ENCODE measurements at regions not wholly inside any gene's neighbourhood (a gene's known extent, or its start where the extent isn't known, plus 50 kb on each side); places are given as distances from the start of the nearest gene placed in this dataset.

GRCh38 chr20:17824676-17825251, 125.0 kb downstream of the BANF2 start:
- Histone ChIP-seq H3K14ac (ENCODE audit: insufficient read length) (no peak overlapping the region), H2BK12ac (ENCODE audit: low read depth, low read length) (no peak overlapping the region), H2AFZ (ENCODE audit: low read length) (no peak overlapping the region), H3K27ac (ENCODE audit: low read depth, low read length) (no peak overlapping the region), H4K5ac (ENCODE audit: insufficient read length, low read depth, low read length) (no peak overlapping the region), H3K23ac (ENCODE audit: insufficient read length) (no peak overlapping the region), H2BK5ac (ENCODE audit: low read depth, low read length) (no peak overlapping the region), H2BK120ac (replicated peaks; ENCODE audit: low read depth, low read length) (no peak overlapping the region), H3K18ac (ENCODE audit: extremely low read depth, low read length) (no peak overlapping the region), H4K91ac (replicated peaks; ENCODE audit: insufficient read length, low read length) (no peak overlapping the region), H4K8ac (ENCODE audit: extremely low read depth, insufficient read depth, low read length) (no peak overlapping the region), H3K4me3 (ENCODE audit: extremely low read depth in 1 of 4, insufficient read depth in 2 of 4, low read depth in 3 of 4, low read length in 4 of 4) (no peak overlapping the region), H3K4ac (replicated peaks; ENCODE audit: insufficient read length, low read depth, low read length) (no peak overlapping the region), H3K9me3 (ENCODE audit: insufficient read depth in 2 of 2, low read depth in 1 of 2, low read length in 1 of 2) (no peaks in the 10 kb centered on the region), H3K79me1 (ENCODE audit: low read depth, low read length) (no peaks in the 10 kb centered on the region), H2BK20ac (ENCODE audit: low read length) (no peak overlapping the region), H3K23me2 (ENCODE audit: low read depth, low read length) (no peaks in the 10 kb centered on the region), H3K27me3 (replicated peaks in 1 of 4; ENCODE audit: control insufficient read depth in 3 of 4, extremely low read depth in 1 of 4, insufficient read depth in 3 of 4, low read length in 3 of 4) (peaks cover 0 to 3% (median 0%) of the 10 kb centered on the region in 4 experiments; a peak in 2 of 7 replicates), H3K4me1 (replicated peaks in 1 of 4; ENCODE audit: control insufficient read depth in 3 of 4, insufficient read depth in 4 of 4, low read length in 3 of 4) (peaks cover 2 to 6% (median 3%) of the 10 kb centered on the region in 4 experiments; a peak in 3 of 7 replicates), H3K4me2 (ENCODE audit: insufficient read depth in 1 of 2, low read depth in 2 of 2, low read length in 2 of 2) (no peak overlapping the region), H3K56ac (replicated peaks; ENCODE audit: insufficient read length, low read depth, low read length) (no peak overlapping the region), H2BK15ac (ENCODE audit: low read length) (no peak overlapping the region), H3K9ac (replicated peaks in 1 of 4; ENCODE audit: extremely low read depth in 1 of 4, low read depth in 3 of 4, low read length in 3 of 4) (no peak overlapping the region), H4K20me1 (replicated peaks in 1 of 2; ENCODE audit: control insufficient read depth in 1 of 2, insufficient read depth in 2 of 2, low read length in 2 of 2) (no peaks in the 10 kb centered on the region), H3K79me2 (ENCODE audit: control insufficient read depth in 1 of 2, insufficient read depth in 2 of 2, low read length in 2 of 2) (no peaks in the 10 kb centered on the region), H3K36me3 (ENCODE audit: control insufficient read depth in 2 of 4, insufficient read depth in 4 of 4, low read length in 3 of 4) (no peaks in the 10 kb centered on the region), H2AK5ac (ENCODE audit: low read depth, low read length) (no peak overlapping the region)
- DNase-seq (ENCODE audit: low read depth in 1 of 2, low spot score in 2 of 2) (no peak), FAIRE-seq (no peak)
- POLR2A ChIA-PET (ENCODE audit: partially characterized antibody): no interaction called here
- CTCF ChIA-PET (ENCODE audit: partially characterized antibody): interaction anchor here (1.2 to 1.3 kb wide), 2 partner anchors 73 to 675 kb away, joined by 3 to 4 read pairs; no protein-coding TSS in a partner anchor
- WGBS, 2 experiments (ENCODE audit: extremely low coverage in 1 of 2, insufficient coverage in 1 of 2, insufficient read length in 1 of 2, insufficient replicate concordance in 2 of 2, low coverage in 1 of 2, low lambda C conversion rate in 2 of 2, missing lambda C conversion rate in 1 of 2): 88% methylated on average over 7 of the region's 7 CpGs; no CpG with 5 or more reads in 1 of the 2 experiments
- TF ChIP-seq POU5F1 (IDR thresholded peaks at IDR 0.05; ENCODE audit: low read depth, low read length): no peak
- TF ChIP-seq EGR1 (IDR thresholded peaks at IDR 0.05; ENCODE audit: borderline replicate concordance, low read depth, low read length): no peak
- no peak for TF ChIP-seq ASH2L (IDR thresholded peaks at IDR 0.05; ENCODE audit: low read length)
- TF ChIP-seq USF2 (IDR thresholded peaks at IDR 0.05; ENCODE audit: low read length): no peak
- no peak for TF ChIP-seq RAD21 (IDR thresholded peaks at IDR 0.05 in 1 of 2, conservative IDR thresholded peaks at IDR 0.05 in 1 of 2; ENCODE audit: low read depth in 2 of 2, low read length in 2 of 2)
- no peak for TF ChIP-seq CHD2 (IDR thresholded peaks at IDR 0.05; ENCODE audit: low read length)
- TF ChIP-seq CBX5 (IDR thresholded peaks at IDR 0.05; ENCODE audit: low read depth, low read length): no peak
- no peak for TF ChIP-seq GABPA (IDR thresholded peaks at IDR 0.05; ENCODE audit: borderline replicate concordance, insufficient read depth, low read length)
- no peak for TF ChIP-seq SIRT6 (IDR thresholded peaks at IDR 0.05; ENCODE audit: low read length)
- TF ChIP-seq, protein P1, sequence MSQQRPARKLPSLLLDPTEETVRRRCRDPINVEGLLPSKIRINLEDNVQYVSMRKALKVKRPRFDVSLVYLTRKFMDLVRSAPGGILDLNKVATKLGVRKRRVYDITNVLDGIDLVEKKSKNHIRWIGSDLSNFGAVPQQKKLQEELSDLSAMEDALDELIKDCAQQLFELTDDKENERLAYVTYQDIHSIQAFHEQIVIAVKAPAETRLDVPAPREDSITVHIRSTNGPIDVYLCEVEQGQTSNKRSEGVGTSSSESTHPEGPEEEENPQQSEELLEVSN (IDR thresholded peaks at IDR 0.05): no peak
- no peak for TF ChIP-seq JUND (IDR thresholded peaks at IDR 0.05; ENCODE audit: low read length)
- no peak for TF ChIP-seq BCL11A (IDR thresholded peaks at IDR 0.05; ENCODE audit: low read depth in 2 of 2, low read length in 2 of 2)
- TF ChIP-seq CEBPB (IDR thresholded peaks at IDR 0.05; ENCODE audit: low read depth, low read length): no peak

Data from H1 (cell line).